HG02678 (cell line): ENCODE measurements at regions not wholly inside any gene's neighbourhood (a gene's known extent, or its start where the extent isn't known, plus 50 kb on each side); places are given as distances from the start of the nearest gene placed in this dataset.
A peak's percentile ranks its signal among the peaks of the same experiment; 100 is the strongest.
"Not testable (repeated sequence)": the region's sequence is repeated elsewhere in the genome, so short reads cannot be mapped to it uniquely, and the experiment has no call there.

ENCODE experiments used
- ATAC-seq: cut with Tn5 transposase; IDR thresholded peaks from one replicate; pipeline ENCODE4 v1.9.1; 2021; ENCODE audit warnings: mild to moderate bottlenecking, moderate library complexity; ENCODE audit not compliant: unreplicated experiment

GRCh38 chr20:40955326-40955725 lies 73.3 kb upstream of the TOP1 start:
- ATAC-seq: no peak

- not testable (repeated sequence) for ATAC-seq
Observed at GRCh38 chr20:40955826-40956225, 72.8 kb upstream of the TOP1 start.

- ATAC-seq: no peak
Observed at GRCh38 chr20:40956542-40957264, 71.9 kb upstream of the TOP1 start.

DNA sequence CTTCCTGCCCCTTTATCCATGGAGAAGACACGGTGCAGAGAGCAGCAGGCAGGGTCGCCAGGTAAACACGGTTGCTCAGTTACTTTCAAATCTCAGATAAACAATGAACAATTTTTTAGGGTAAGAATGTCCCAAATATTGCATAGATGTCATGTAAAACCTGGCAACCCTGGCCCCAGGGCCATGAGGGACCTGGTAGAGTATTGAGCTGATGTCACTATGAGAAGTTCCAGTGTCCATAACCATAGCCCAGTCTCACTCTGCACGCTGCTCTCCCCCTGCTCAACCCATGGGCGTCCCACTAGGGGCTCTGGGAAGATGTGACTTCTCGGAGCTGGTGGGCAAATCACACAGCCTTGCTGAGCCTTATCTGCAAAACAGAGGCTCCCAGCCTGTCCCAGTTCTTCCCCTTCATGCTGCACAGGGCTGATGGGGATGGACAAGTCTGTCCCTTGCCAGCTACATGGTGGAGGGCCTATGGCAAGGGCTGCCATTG lies 71.3 kb upstream of the TOP1 start:
- ATAC-seq: no peak

DNA sequence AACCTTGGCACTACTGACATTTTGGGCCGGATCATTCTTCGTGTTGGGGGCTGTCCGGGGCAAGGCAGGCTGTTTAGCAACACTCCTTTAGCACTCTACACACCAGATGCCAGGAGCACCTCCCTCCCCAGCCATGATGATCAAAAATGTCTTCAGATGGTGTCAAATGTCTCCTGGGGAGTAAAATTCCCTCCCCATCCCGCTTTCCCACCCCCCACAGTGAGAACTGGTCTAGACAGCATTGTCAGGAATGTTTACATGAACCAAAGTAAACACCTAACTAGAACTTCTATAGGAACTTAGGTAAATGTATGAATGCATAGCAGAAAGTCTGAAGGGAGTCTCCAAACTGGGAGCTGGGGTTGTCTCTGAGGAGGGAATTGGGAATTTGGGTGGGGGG lies 70.0 kb upstream of the TOP1 start:
- ATAC-seq: no peak

DNA sequence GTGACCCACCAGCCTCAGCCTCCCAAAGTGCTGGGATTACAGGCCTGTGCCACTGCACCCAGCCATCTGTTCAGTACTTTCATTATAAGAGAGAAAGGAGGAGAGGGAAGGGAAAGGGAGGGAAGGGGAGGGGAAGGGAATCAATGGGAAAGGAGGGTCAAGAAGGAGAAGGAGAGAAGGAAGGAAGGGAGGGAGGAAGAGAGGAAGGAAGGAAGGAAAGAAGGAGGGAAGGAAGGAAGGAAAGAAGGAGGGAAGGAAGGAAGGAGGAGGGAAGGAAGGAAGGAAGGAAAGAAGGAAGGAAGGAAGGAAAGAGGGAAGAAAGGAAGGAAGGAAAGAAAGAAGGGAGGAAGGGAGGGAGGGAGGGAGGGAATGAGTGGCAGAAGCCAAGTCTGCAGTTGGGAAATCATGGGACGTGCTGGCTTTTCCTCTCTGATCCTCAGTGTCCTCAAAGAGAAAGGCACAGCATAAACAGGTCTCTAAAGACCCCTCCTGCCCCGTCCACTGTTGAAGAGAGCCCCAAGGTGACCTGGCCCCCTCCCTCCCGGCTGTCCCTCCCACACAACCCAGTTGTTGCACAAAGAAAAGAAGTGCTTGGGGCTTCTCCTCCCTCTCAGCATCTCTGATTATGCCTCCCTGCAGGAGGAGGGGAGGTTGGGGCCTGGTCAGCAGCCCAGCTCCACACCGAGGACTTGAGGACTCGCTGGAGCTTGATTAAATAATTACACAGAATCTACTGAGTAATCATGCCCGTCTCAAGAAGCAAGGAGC lies 69.1 kb upstream of the TOP1 start:
- ATAC-seq: no peak

GRCh38 chr20:40960101-40960500 lies 68.5 kb upstream of the TOP1 start:
- no peak for ATAC-seq

- no peak for ATAC-seq
Observed at GRCh38 chr20:40960521-40960956, 68.1 kb upstream of the TOP1 start.

DNA sequence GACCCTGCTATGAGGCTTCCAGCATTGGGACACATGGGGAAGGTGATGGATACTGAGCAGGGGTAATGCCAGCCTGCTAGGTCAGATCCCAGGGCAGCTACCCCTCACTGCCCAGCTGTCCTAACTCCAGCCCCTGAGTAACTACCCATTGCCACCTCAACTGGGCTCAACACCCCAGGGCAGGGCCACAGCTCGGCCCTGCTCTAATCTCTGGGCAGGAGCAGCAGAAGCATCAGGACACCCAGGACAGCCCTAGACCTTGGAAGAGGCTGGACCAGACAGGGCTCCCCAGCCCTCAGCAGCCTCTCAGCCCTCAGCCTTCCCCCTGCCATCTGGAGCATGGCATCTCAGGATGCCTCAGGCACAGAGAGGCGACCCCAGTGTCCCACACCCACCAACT lies 67.4 kb upstream of the TOP1 start:
- no peak for ATAC-seq

- ATAC-seq: no peak
Observed at GRCh38 chr20:40961686-40962640, 66.7 kb upstream of the TOP1 start.

DNA sequence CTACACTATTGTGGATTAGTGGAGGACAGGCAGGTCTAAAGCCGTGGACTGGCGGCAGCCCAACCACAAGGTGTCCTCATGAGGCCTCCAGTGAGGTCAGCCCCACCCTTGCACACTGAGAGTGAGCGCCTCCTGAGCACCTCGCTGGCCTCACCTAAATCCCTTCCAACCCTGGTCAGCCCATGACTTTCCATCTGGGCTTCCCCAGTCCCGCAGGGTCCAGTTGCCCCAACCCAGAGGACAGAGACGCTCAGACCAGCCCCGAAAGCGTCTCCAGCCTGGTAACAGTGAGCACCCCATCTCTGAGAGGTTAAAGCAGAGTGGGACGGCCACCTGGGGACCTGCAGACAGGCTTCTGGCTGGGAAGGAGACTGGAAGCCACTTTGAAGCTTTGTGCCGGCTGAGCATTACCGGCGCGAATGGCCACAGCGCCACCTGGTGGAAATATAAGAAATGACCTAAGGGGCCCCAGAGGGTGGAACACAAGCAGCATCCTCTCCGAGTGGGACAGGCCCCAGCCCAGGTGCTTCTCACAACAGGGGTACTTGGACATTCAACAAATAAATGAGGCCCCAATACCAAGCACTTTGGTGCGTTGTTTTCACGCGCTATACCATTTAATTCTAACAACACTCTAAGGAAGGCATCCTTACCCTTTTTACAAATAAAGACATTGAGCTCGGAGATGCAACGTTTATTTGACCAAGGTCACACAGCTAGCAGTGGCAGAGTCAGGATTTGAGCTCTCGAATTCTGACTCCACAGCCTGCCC lies 65.7 kb upstream of the TOP1 start:
- ATAC-seq: peak; percentile 64

- ATAC-seq: no peak
Observed at GRCh38 chr20:40963505-40963845, 65.1 kb upstream of the TOP1 start.

GRCh38 chr20:40965671-40966070 lies 63.0 kb upstream of the TOP1 start:
- no peak for ATAC-seq

DNA sequence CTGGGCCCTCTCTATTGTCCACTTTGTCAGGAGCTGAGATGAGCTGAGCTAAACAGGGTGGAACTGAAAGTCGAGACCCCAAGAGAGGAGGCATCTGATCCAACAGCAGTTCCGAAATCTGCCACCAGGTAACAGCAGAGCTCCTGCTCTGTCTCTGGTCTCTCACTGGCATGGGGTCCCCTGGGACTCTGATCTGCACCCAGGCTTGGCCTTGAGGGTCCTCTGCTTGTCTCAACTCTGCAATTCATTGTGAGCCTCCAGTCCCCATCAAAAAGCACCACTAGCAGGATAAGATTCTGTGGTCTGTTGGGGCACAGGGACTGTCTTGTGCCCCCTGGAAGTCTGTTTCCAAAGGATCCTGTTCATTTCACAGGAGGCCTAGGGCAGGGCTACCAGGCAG lies 62.5 kb upstream of the TOP1 start:
- no peak for ATAC-seq

DNA sequence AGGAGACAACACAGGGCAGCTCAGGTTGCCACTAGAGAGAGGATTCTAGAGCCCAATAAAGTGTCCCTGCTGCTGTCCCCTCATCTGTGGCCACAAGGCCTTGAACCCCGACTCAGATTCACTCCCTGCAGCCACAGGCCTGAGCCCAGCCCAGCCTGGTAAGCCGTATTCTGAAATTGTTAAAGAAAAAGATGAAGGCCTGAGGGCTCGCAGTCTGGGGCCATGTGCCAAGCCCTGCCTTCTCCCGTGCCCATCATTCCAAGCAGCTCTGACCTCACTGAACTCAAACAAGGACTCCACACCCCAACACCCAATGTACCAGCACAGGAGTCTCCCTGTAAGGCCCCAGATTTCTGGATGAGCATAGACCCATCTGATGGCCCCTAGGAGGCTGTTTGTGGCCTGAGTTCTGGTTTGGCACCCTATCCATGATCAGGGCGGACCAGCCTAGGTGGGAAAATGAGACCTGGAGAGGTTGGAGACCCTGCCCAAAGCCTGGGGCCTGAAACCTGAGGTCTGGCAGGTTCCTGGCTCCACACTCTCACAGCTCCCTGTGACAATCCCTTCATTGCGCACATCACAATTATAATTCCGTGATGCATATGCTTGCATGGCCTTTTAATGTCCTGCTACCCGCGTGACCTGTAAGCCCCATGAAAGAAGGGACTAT lies 62.0 kb upstream of the TOP1 start:
- no peak for ATAC-seq

DNA sequence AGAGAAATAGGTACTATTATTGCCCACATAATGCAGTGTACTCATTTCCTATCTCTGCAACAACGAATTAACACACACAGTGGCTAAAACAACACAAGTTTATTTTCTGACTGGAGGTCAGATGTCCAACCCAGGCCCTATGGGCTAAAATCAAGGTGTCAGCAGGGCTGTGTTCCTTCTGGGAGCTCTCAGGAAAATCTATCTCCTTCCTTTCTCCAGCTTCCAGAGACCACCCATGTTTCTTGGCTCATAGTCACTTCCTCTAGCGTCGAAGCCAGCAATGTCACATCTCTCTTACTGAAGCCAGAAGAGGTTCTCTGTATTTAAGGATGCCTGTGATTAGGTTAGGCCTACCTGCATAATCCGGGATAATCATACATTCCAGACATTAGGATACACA lies 60.9 kb upstream of the TOP1 start:
- ATAC-seq: no peak

DNA sequence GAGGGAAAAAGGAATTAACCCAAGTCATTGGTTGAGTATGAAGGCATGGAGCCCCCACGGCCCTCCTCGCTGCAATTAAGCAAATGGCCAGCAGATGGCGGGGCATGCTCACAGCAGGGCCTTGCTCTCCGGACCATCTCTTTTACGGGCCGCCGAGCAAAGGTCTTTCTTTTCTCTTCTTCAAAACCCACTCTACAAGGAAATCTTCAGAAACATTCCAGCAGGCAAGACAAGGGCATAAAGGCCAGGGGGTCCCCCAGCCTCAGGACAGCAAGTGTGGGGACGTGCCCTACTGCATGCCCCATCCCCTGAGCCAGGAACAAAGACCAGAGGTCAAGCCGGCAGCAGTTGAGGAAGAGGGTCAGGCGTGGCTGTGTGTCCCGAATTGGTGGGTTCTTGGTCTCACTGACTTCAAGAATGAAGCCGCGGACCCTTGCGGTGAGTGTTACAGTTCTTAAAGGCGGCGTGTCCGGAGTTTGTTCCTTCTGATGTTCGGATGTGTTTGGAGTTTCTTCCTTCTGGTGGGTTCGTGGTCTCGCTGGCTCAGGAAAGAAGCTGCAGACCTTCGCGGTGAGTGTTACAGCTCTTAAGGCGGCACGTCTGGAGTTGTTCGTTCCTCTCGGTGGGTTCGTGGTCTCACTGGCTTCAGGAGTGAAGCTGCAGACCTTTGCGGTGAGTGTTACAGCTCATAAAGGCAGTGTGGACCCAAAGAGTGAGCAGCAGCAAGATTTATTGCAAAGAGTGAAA lies 59.6 kb upstream of the TOP1 start:
- ATAC-seq: peak; percentile 75

DNA sequence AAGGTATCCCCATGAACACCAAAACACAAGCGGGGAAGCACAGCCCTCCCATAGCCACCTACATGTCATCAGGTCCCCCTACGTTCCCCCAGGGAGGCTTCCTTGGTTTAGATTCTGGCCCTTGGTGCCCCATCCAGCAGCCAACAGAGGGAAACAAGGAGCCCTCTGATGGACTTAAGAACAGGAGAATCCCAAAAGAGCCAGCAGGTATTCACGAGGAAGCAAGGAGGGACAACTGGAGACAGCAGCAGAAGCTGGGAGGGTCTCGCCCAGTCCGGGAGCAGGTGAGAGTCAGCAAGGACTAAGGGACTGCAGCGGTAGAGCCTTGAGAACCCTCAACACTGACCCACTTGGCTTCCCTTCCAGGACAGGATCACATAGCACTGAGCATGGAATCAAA lies 58.4 kb upstream of the TOP1 start:
- no peak for ATAC-seq

- no peak for ATAC-seq
Observed at GRCh38 chr20:40977218-40977617, 51.4 kb upstream of the TOP1 start.
